Common myeloid progenitor, CD34-positive (primary cell): ENCODE measurements at regions not wholly inside any gene's neighbourhood (a gene's known extent, or its start where the extent isn't known, plus 50 kb on each side); places are given as distances from the start of the nearest gene placed in this dataset.

Experiments
- CTCF ChIA-PET: fragments of 350-600 bp; sonication (Branson Sonifier 250); formaldehyde crosslinking; loops from one replicate; lab custom pipeline; 2021; ENCODE audit warnings: antibody characterized with exemption; lab: Charles Lee
- POLR2A ChIA-PET: fragments of 350-600 bp; sonication (Branson Sonifier 250); formaldehyde crosslinking; loops from one replicate; lab custom pipeline; 2021; ENCODE audit warnings: antibody characterized with exemption; lab: Charles Lee
- DNase-seq, 3 donors: peaks; one replicate each; pipeline versions ENCODE4 v3.0.0 to v3.0.0-alpha.2; 2013
- H3K27ac ChIP-seq, 2 experiments: 1 replicate in 1 of 2; 2 replicates in 1 of 2; pipeline ENCODE4 v1.7.0; 2013; ENCODE audit warnings: inconsistent platforms in 2 of 2, low read length in 2 of 2, mild to moderate bottlenecking in 2 of 2, low read depth in 1 of 2, moderate library complexity in 1 of 2; ENCODE audit not compliant: severe bottlenecking in 2 of 2, insufficient read depth in 1 of 2, poor library complexity in 1 of 2
- H3K27me3 ChIP-seq, 5 experiments: replicated peaks in 2 of 5; 1 replicate in 3 of 5; 2 replicates in 2 of 5; pipeline versions ENCODE4 v1.6.1 to v1.7.0; 2013; ENCODE audit warnings: low read length in 4 of 5, mild to moderate bottlenecking in 2 of 5, moderate library complexity in 2 of 5, inconsistent platforms in 1 of 5; ENCODE audit not compliant: insufficient read depth in 5 of 5, control insufficient read depth in 4 of 5
- H3K36me3 ChIP-seq, 4 experiments: 1 replicate in 2 of 4; 2 replicates in 2 of 4; pipeline versions ENCODE4 v1.6.1 to v1.7.0; 2013; ENCODE audit warnings: low read length in 3 of 4, control low read depth in 1 of 4, mild to moderate bottlenecking in 1 of 4; ENCODE audit not compliant: control insufficient read depth in 4 of 4, insufficient read depth in 4 of 4
- H3K4me1 ChIP-seq, 4 experiments: 1 replicate in 3 of 4; 2 replicates in 1 of 4; pipeline versions ENCODE4 v1.6.1 to v1.7.1; 2013; ENCODE audit warnings: low read length in 3 of 4, mild to moderate bottlenecking in 3 of 4, control low read depth in 1 of 4, inconsistent platforms in 1 of 4, moderate library complexity in 1 of 4; ENCODE audit not compliant: control insufficient read depth in 4 of 4, insufficient read depth in 4 of 4; ENCODE audit errors: control extremely low read depth in 1 of 4
- H3K4me3 ChIP-seq, 7 experiments: 1 replicate in 4 of 7; 2 replicates in 3 of 7; pipeline versions ENCODE4 v1.5.1 to v1.7.0; 2013; ENCODE audit warnings: mild to moderate bottlenecking in 7 of 7, low read length in 6 of 7, moderate library complexity in 6 of 7, inconsistent platforms in 2 of 7, low read depth in 2 of 7, control low read depth in 1 of 7; ENCODE audit not compliant: insufficient read depth in 4 of 7, control insufficient read depth in 1 of 7; ENCODE audit errors: extremely low read depth in 1 of 7
- H3K9me3 ChIP-seq, 5 experiments: 1 replicate in 4 of 5; 2 replicates in 1 of 5; pipeline versions ENCODE4 v1.6.1 to v1.7.1; 2013; ENCODE audit warnings: low read length in 4 of 5, mild to moderate bottlenecking in 2 of 5, inconsistent platforms in 1 of 5, low read depth in 1 of 5, moderate library complexity in 1 of 5; ENCODE audit not compliant: control insufficient read depth in 4 of 5, insufficient read depth in 2 of 5; ENCODE audit errors: control extremely low read depth in 1 of 5
- WGBS: methylation state at CpG from one replicate; pipeline ENCODE4 v1.1.5; 2013; ENCODE audit not compliant: insufficient coverage; 5-methylcytosine and 5-hydroxymethylcytosine counted together

DNA sequence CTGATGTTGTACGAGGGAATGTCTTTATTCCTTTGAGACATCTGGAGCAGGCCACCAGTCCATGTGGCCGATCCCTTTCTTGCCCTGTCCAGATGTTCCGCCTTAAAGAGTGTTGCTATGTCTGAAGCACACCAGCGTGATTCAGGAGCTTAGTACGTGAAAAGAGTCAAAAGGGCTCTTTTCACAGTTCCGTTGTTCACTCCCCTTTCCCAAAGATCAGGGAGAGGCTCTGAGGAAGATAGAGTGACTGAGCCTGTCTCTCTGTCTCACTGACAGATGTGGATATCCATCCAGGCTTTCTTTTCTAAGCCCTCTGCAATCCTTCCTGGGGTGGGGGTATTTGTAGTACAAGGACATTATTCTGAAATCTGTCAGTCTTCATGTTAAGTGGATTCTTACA is 262.5 kb upstream of the LRTM1 start:
- H3K4me1 ChIP-seq, result no peaks in the 10 kb centered on the region
- H3K36me3 ChIP-seq, result no peaks in the 10 kb centered on the region
- H3K27ac ChIP-seq, result no peak overlapping the region
- no peaks in the 10 kb centered on the region for H3K27me3 ChIP-seq
- CTCF ChIA-PET, result no interaction called here
- H3K4me3 ChIP-seq, result no peak overlapping the region
- WGBS, result 93% methylated on average over 6 of the region's 6 CpGs
- no peak for DNase-seq
- H3K9me3 ChIP-seq, result no peaks in the 10 kb centered on the region
- POLR2A ChIA-PET, result no interaction called here

DNA sequence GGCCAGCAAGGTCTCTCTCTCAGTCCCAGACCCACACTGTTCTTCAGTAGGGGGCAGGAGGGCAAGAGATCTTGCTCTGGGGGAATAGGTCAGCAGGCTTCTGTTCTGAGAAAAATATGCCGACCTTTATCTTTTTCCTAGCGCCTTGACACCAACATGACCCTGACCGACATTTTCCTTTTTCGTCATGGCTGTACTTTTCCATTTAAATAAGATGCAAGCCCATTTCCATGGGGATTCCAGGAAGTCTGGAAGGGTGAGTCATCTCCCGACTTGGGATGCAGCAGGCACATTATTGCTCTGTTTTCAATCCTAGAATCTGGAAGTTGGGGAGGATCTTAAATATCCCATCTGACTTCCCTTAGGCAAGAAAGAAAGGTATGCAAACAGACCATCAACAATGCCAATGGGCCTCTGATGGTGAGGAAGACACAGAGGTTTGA is 261.5 kb upstream of the LRTM1 start:
- no peak for DNase-seq

GRCh38 chr3:55185380-55185779 is 257.5 kb upstream of the LRTM1 start:
- H3K36me3 ChIP-seq, result no peaks in the 10 kb centered on the region
- no peaks in the 10 kb centered on the region for H3K9me3 ChIP-seq
- ChIA-PET POLR2A (no interaction called here), CTCF (no interaction called here)
- DNase-seq, result no peak
- peaks cover 0 to 2% (median 0%) of the 10 kb centered on the region in 5 experiments for H3K27me3 ChIP-seq
- no peak overlapping the region for H3K27ac ChIP-seq
- no peak overlapping the region for H3K4me3 ChIP-seq
- WGBS, result 93% methylated on average over 2 of the region's 3 CpGs
- H3K4me1 ChIP-seq, result no peaks in the 10 kb centered on the region

More for the DNA sequence above, 261.5 kb upstream of the LRTM1 start:
- no peaks in the 10 kb centered on the region for H3K36me3 ChIP-seq
- H3K4me3 ChIP-seq, result no peak overlapping the region
- ChIA-PET POLR2A (no interaction called here), CTCF (no interaction called here)
- 92% methylated on average over 5 of the region's 5 CpGs for WGBS
- no peaks in the 10 kb centered on the region for H3K27me3 ChIP-seq
- no peak overlapping the region for H3K27ac ChIP-seq
- no peaks in the 10 kb centered on the region for H3K9me3 ChIP-seq
- no peaks in the 10 kb centered on the region for H3K4me1 ChIP-seq

DNA sequence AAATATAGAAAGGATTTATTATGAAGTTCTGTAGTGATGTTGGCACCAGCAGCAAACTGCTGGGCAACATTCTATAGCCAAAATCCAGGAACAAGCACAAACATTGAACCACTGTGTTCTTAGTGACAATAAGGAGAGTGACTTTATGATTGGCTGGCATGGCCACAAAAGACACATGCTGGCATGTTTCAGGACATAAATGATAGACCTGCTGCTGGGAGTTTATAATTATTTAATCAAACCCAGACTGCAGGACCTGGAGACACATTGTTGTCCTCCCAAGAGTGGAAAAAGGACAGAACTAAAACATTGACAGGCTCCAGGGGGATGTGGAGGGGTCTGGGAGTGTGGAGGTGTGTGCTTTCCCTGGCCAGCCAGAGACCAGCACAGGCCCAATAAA is 255.3 kb upstream of the LRTM1 start:
- no peaks in the 10 kb centered on the region for H3K9me3 ChIP-seq
- H3K27me3 ChIP-seq, result peaks cover 0 to 2% (median 0%) of the 10 kb centered on the region in 5 experiments
- H3K27ac ChIP-seq, result no peak overlapping the region
- H3K4me1 ChIP-seq, result no peaks in the 10 kb centered on the region
- no peaks in the 10 kb centered on the region for H3K36me3 ChIP-seq
- H3K4me3 ChIP-seq, result no peak overlapping the region
- no peak for DNase-seq
- ChIA-PET CTCF (interaction anchor here (1.2 kb wide), 1 partner anchor 8 kb away, joined by 3 read pairs; no protein-coding TSS in a partner anchor), POLR2A (no interaction called here)

DNA sequence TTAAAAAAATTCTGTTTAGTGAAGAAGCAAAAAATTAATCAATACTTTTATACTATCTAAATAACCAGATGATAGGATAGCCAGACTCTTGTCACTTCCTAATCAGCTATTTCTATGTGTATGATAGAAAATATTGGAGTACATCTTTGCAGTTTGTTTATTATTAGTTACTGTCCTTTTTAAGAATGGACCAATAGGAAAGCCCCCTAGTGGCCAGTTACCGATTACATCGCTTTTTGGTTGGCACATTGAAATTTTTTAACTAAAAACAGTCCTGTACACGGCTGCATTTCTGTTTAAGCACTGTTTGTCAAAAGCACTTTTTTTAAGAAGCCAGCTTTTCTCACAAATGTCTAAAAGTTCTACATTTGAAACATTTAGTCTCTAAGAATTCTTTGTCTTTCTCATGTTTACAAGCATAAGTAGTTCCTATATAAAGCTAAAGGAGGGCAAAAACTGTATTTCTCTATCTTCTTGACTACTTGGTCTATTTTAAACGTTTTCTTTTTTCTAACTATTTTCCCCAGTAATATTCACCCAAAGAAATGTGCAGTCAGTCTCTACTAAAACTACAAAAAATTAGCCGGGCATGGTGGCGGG is 253.2 kb upstream of the LRTM1 start:
- Histone ChIP-seq H3K4me1 (no peaks in the 10 kb centered on the region), H3K4me3 (no peak overlapping the region), H3K36me3 (no peaks in the 10 kb centered on the region), H3K9me3 (no peaks in the 10 kb centered on the region), H3K27ac (no peak overlapping the region), H3K27me3 (peaks cover 0 to 5% (median 0%) of the 10 kb centered on the region in 5 experiments)
- WGBS, result 7% methylated on average over 2 of the region's 6 CpGs
- peak; percentile 21 to 38 (median 28) for DNase-seq
- POLR2A ChIA-PET, result no interaction called here
- CTCF ChIA-PET, result interaction anchor here (0.6 to 1.4 kb wide), 3 partner anchors 14 to 751 kb away, joined by 3 to 5 read pairs (median 4); no protein-coding TSS in a partner anchor

DNA sequence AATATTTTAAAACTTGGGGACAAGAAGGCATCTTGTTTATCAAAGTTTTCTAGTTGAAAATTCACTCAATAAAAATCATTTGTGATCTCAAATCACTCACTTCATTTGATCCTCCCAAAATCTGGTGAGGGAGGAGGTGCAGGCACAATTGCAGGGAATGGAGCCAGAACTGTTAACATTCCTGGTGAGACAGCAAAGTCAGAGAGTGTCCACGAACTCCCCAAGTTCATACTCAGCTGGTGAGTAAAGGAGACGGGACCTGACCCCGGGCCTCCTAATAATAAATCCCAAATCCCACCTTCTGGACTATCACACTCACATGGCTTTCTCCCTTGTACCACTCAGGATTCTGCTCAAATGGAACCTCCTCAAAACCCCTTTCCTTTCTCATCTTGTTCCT is 252.3 kb upstream of the LRTM1 start:
- CTCF ChIA-PET, result interaction anchor here (1.3 to 1.4 kb wide), 2 partner anchors 15 to 55 kb away, joined by 4 to 5 read pairs; no protein-coding TSS in a partner anchor
- Histone ChIP-seq H3K27me3 (peaks cover 0 to 5% (median 0%) of the 10 kb centered on the region in 5 experiments), H3K9me3 (no peaks in the 10 kb centered on the region), H3K36me3 (no peaks in the 10 kb centered on the region), H3K4me3 (no peak overlapping the region), H3K27ac (no peak overlapping the region), H3K4me1 (no peaks in the 10 kb centered on the region)
- WGBS, result 89% methylated on average over 3 of the region's 3 CpGs
- DNase-seq, result no peak
- POLR2A ChIA-PET, result no interaction called here

DNA sequence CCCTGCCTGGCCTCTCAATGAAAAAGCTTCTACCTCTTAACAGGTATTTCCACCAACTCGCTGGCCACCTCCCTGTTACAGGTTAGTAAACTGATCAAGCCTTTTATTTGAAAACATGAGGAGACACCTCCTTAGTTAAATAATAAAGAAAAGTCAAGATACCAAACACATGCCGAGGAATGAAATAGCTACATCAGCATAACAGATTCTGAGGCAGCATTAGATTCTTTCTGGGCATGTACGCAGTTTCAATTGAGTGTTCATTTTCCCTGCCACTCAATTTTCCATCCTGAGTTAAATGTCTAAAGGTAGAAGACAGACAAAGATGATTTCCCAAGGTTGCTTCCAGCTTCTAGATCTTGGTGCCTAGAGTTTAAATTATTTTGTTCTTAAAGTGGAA is 250.5 kb upstream of the LRTM1 start:
- ChIA-PET POLR2A (no interaction called here), CTCF (interaction anchor here (1.8 kb wide), 1 partner anchor 12 kb away, joined by 4 read pairs; no protein-coding TSS in a partner anchor)
- H3K27ac ChIP-seq, result no peak overlapping the region
- no peaks in the 10 kb centered on the region for H3K36me3 ChIP-seq
- no peak for DNase-seq
- H3K4me1 ChIP-seq, result no peaks in the 10 kb centered on the region
- peaks cover 0 to 5% (median 0%) of the 10 kb centered on the region in 5 experiments for H3K27me3 ChIP-seq
- no peaks in the 10 kb centered on the region for H3K9me3 ChIP-seq
- 89% methylated on average over 2 of the region's 3 CpGs for whole genome bisulfite sequencing
- no peak overlapping the region for H3K4me3 ChIP-seq
